ENCODE measurements at regions not wholly inside any gene's neighbourhood (a gene's known extent, or its start where the extent isn't known, plus 50 kb on each side); places are given as distances from the start of the nearest gene placed in this dataset.

- Histone ChIP-seq H3K27ac (ENCODE audit: low read length) (no peak overlapping the region), H3K4me1 (ENCODE audit: control insufficient read depth in 1 of 2, insufficient read depth in 2 of 2, low read length in 2 of 2) (no peaks in the 10 kb centered on the region), H3K36me3 (ENCODE audit: control insufficient read depth in 1 of 2, insufficient read depth in 2 of 2, low read length in 2 of 2) (no peaks in the 10 kb centered on the region), H3K4me3 (ENCODE audit: low read depth in 1 of 2, low read length in 2 of 2) (no peak overlapping the region), H3K27me3 (ENCODE audit: low read depth, low read length) (no peaks in the 10 kb centered on the region), H3K9me3 (ENCODE audit: control insufficient read depth in 1 of 2, low read length in 2 of 2) (no peaks in the 10 kb centered on the region)
Measured at GRCh38 chr5:68557162-68557936, 341.8 kb downstream of the PIK3R1 start.

GRCh38 chr5:68562308-68562707 is 346.8 kb downstream of the PIK3R1 start:
- Histone ChIP-seq H3K4me3 (ENCODE audit: low read depth in 1 of 2, low read length in 2 of 2) (no peak overlapping the region), H3K27me3 (ENCODE audit: low read depth, low read length) (no peaks in the 10 kb centered on the region), H3K9me3 (ENCODE audit: control insufficient read depth in 1 of 2, low read length in 2 of 2) (peaks cover 0 to 14% of the 10 kb centered on the region in 2 donors), H3K36me3 (ENCODE audit: control insufficient read depth in 1 of 2, insufficient read depth in 2 of 2, low read length in 2 of 2) (no peaks in the 10 kb centered on the region), H3K4me1 (ENCODE audit: control insufficient read depth in 1 of 2, insufficient read depth in 2 of 2, low read length in 2 of 2) (no peaks in the 10 kb centered on the region), H3K27ac (ENCODE audit: low read length) (no peak overlapping the region)

GRCh38 chr5:68565427-68565826 is 349.9 kb downstream of the PIK3R1 start:
- Histone ChIP-seq H3K4me3 (ENCODE audit: low read depth in 1 of 2, low read length in 2 of 2) (no peak overlapping the region), H3K9me3 (ENCODE audit: control insufficient read depth in 1 of 2, low read length in 2 of 2) (peaks cover 0 to 14% of the 10 kb centered on the region in 2 donors), H3K27me3 (ENCODE audit: low read depth, low read length) (no peaks in the 10 kb centered on the region), H3K36me3 (ENCODE audit: control insufficient read depth in 1 of 2, insufficient read depth in 2 of 2, low read length in 2 of 2) (no peaks in the 10 kb centered on the region), H3K4me1 (ENCODE audit: control insufficient read depth in 1 of 2, insufficient read depth in 2 of 2, low read length in 2 of 2) (no peaks in the 10 kb centered on the region), H3K27ac (ENCODE audit: low read length) (no peak overlapping the region)

- H3K4me3 ChIP-seq (ENCODE audit: low read depth in 1 of 2, low read length in 2 of 2): no peak overlapping the region
- H3K4me1 ChIP-seq (ENCODE audit: control insufficient read depth in 1 of 2, insufficient read depth in 2 of 2, low read length in 2 of 2): no peaks in the 10 kb centered on the region
- H3K9me3 ChIP-seq (ENCODE audit: control insufficient read depth in 1 of 2, low read length in 2 of 2): peaks cover 0 to 8% of the 10 kb centered on the region in 2 donors
- no peak overlapping the region for H3K27ac ChIP-seq (ENCODE audit: low read length)
- H3K27me3 ChIP-seq (ENCODE audit: low read depth, low read length): no peaks in the 10 kb centered on the region
- H3K36me3 ChIP-seq (ENCODE audit: control insufficient read depth in 1 of 2, insufficient read depth in 2 of 2, low read length in 2 of 2): no peaks in the 10 kb centered on the region
Measured at GRCh38 chr5:68576805-68577204, 361.2 kb downstream of the PIK3R1 start.

- Histone ChIP-seq H3K27me3 (ENCODE audit: low read depth, low read length) (no peaks in the 10 kb centered on the region), H3K4me3 (ENCODE audit: low read depth in 1 of 2, low read length in 2 of 2) (no peak overlapping the region), H3K36me3 (ENCODE audit: control insufficient read depth in 1 of 2, insufficient read depth in 2 of 2, low read length in 2 of 2) (no peaks in the 10 kb centered on the region), H3K27ac (ENCODE audit: low read length) (no peak overlapping the region), H3K4me1 (ENCODE audit: control insufficient read depth in 1 of 2, insufficient read depth in 2 of 2, low read length in 2 of 2) (no peaks in the 10 kb centered on the region), H3K9me3 (ENCODE audit: control insufficient read depth in 1 of 2, low read length in 2 of 2) (peaks cover 0 to 3% of the 10 kb centered on the region in 2 donors)
Measured at GRCh38 chr5:68582284-68582683, 366.7 kb downstream of the PIK3R1 start.

GRCh38 chr5:68587171-68587570 is 371.6 kb downstream of the PIK3R1 start:
- Histone ChIP-seq H3K27me3 (ENCODE audit: low read depth, low read length) (no peaks in the 10 kb centered on the region), H3K9me3 (ENCODE audit: control insufficient read depth in 1 of 2, low read length in 2 of 2) (no peaks in the 10 kb centered on the region), H3K4me3 (ENCODE audit: low read depth in 1 of 2, low read length in 2 of 2) (no peak overlapping the region), H3K27ac (ENCODE audit: low read length) (no peak overlapping the region), H3K4me1 (ENCODE audit: control insufficient read depth in 1 of 2, insufficient read depth in 2 of 2, low read length in 2 of 2) (no peaks in the 10 kb centered on the region), H3K36me3 (ENCODE audit: control insufficient read depth in 1 of 2, insufficient read depth in 2 of 2, low read length in 2 of 2) (no peaks in the 10 kb centered on the region)

GRCh38 chr5:68591850-68592249 is 376.3 kb downstream of the PIK3R1 start:
- H3K27ac ChIP-seq (ENCODE audit: low read length): no peak overlapping the region
- no peak overlapping the region for H3K4me3 ChIP-seq (ENCODE audit: low read depth in 1 of 2, low read length in 2 of 2)
- no peaks in the 10 kb centered on the region for H3K36me3 ChIP-seq (ENCODE audit: control insufficient read depth in 1 of 2, insufficient read depth in 2 of 2, low read length in 2 of 2)
- H3K4me1 ChIP-seq (ENCODE audit: control insufficient read depth in 1 of 2, insufficient read depth in 2 of 2, low read length in 2 of 2): no peaks in the 10 kb centered on the region
- no peaks in the 10 kb centered on the region for H3K9me3 ChIP-seq (ENCODE audit: control insufficient read depth in 1 of 2, low read length in 2 of 2)
- H3K27me3 ChIP-seq (ENCODE audit: low read depth, low read length): no peaks in the 10 kb centered on the region

- H3K9me3 ChIP-seq (ENCODE audit: control insufficient read depth in 1 of 2, low read length in 2 of 2): no peaks in the 10 kb centered on the region
- no peak overlapping the region for H3K27ac ChIP-seq (ENCODE audit: low read length)
- H3K27me3 ChIP-seq (ENCODE audit: low read depth, low read length): no peaks in the 10 kb centered on the region
- no peak overlapping the region for H3K4me3 ChIP-seq (ENCODE audit: low read depth in 1 of 2, low read length in 2 of 2)
- H3K36me3 ChIP-seq (ENCODE audit: control insufficient read depth in 1 of 2, insufficient read depth in 2 of 2, low read length in 2 of 2): no peaks in the 10 kb centered on the region
- no peaks in the 10 kb centered on the region for H3K4me1 ChIP-seq (ENCODE audit: control insufficient read depth in 1 of 2, insufficient read depth in 2 of 2, low read length in 2 of 2)
Measured at GRCh38 chr5:68592351-68592750, 376.8 kb downstream of the PIK3R1 start.

- Histone ChIP-seq H3K27me3 (ENCODE audit: low read depth, low read length) (no peaks in the 10 kb centered on the region), H3K4me1 (ENCODE audit: control insufficient read depth in 1 of 2, insufficient read depth in 2 of 2, low read length in 2 of 2) (no peaks in the 10 kb centered on the region), H3K4me3 (ENCODE audit: low read depth in 1 of 2, low read length in 2 of 2) (no peak overlapping the region), H3K27ac (ENCODE audit: low read length) (no peak overlapping the region), H3K36me3 (ENCODE audit: control insufficient read depth in 1 of 2, insufficient read depth in 2 of 2, low read length in 2 of 2) (no peaks in the 10 kb centered on the region), H3K9me3 (ENCODE audit: control insufficient read depth in 1 of 2, low read length in 2 of 2) (no peaks in the 10 kb centered on the region)
Measured at GRCh38 chr5:68593211-68593671, 377.7 kb downstream of the PIK3R1 start.

GRCh38 chr5:68612972-68613371 is 397.4 kb downstream of the PIK3R1 start:
- no peak overlapping the region for H3K4me3 ChIP-seq (ENCODE audit: low read depth in 1 of 2, low read length in 2 of 2)
- H3K27ac ChIP-seq (ENCODE audit: low read length): no peak overlapping the region
- H3K36me3 ChIP-seq (ENCODE audit: control insufficient read depth in 1 of 2, insufficient read depth in 2 of 2, low read length in 2 of 2): no peaks in the 10 kb centered on the region
- H3K27me3 ChIP-seq (ENCODE audit: low read depth, low read length): no peaks in the 10 kb centered on the region
- peaks cover 14 to 17% of the 10 kb centered on the region in 2 donors for H3K9me3 ChIP-seq (ENCODE audit: control insufficient read depth in 1 of 2, low read length in 2 of 2)
- no peaks in the 10 kb centered on the region for H3K4me1 ChIP-seq (ENCODE audit: control insufficient read depth in 1 of 2, insufficient read depth in 2 of 2, low read length in 2 of 2)

- Histone ChIP-seq H3K36me3 (ENCODE audit: control insufficient read depth in 1 of 2, insufficient read depth in 2 of 2, low read length in 2 of 2) (no peaks in the 10 kb centered on the region), H3K4me3 (ENCODE audit: low read depth in 1 of 2, low read length in 2 of 2) (no peak overlapping the region), H3K9me3 (ENCODE audit: control insufficient read depth in 1 of 2, low read length in 2 of 2) (no peaks in the 10 kb centered on the region), H3K4me1 (ENCODE audit: control insufficient read depth in 1 of 2, insufficient read depth in 2 of 2, low read length in 2 of 2) (no peaks in the 10 kb centered on the region), H3K27ac (ENCODE audit: low read length) (no peak overlapping the region), H3K27me3 (ENCODE audit: low read depth, low read length) (no peaks in the 10 kb centered on the region)
Measured at GRCh38 chr5:68618501-68618900, 402.9 kb downstream of the PIK3R1 start.

GRCh38 chr5:68627001-68627400 is 411.4 kb downstream of the PIK3R1 start:
- Histone ChIP-seq H3K36me3 (ENCODE audit: control insufficient read depth in 1 of 2, insufficient read depth in 2 of 2, low read length in 2 of 2) (no peaks in the 10 kb centered on the region), H3K27me3 (ENCODE audit: low read depth, low read length) (no peaks in the 10 kb centered on the region), H3K4me1 (ENCODE audit: control insufficient read depth in 1 of 2, insufficient read depth in 2 of 2, low read length in 2 of 2) (no peaks in the 10 kb centered on the region), H3K9me3 (ENCODE audit: control insufficient read depth in 1 of 2, low read length in 2 of 2) (no peaks in the 10 kb centered on the region), H3K27ac (ENCODE audit: low read length) (no peak overlapping the region), H3K4me3 (ENCODE audit: low read depth in 1 of 2, low read length in 2 of 2) (no peak overlapping the region)
